HepG2 (cell line): ENCODE measurements at regions not wholly inside any gene's neighbourhood (a gene's known extent, or its start where the extent isn't known, plus 50 kb on each side); places are given as distances from the start of the nearest gene placed in this dataset.

Experiments used
- CTCF ChIP-seq: sonication (generic); formaldehyde crosslinking; IDR thresholded peaks from 2 replicates; pipeline ENCODE4 v1.5.0; 2020; ENCODE audit warnings: mild to moderate bottlenecking, missing genetic modification reagents, moderate library complexity
- EP300 ChIP-seq, 3 experiments: sonication (generic) in 1 of 3; formaldehyde crosslinking in 1 of 3; IDR thresholded peaks; 2 replicates each; pipeline versions ENCODE4 v1.5.1 to v1.6.1; 2011 to 2020; ENCODE audit warnings: low read depth in 2 of 3, low read length in 2 of 3, borderline replicate concordance in 1 of 3, improper control_type of control experiment in 1 of 3, mild to moderate bottlenecking in 1 of 3, missing genetic modification reagents in 1 of 3, moderate library complexity in 1 of 3

- TF ChIP-seq EP300 (IDR thresholded peaks at IDR 0.05; ENCODE audit: low read depth in 2 of 2, low read length in 2 of 2) = no peak
- no peak for TF ChIP-seq EP300 (CRISPR knock-in tag; IDR thresholded peaks at IDR 0.05; ENCODE audit: borderline replicate concordance)
- TF ChIP-seq CTCF = no peak
Observed at GRCh38 chr3:132980102-132980501, 58.1 kb upstream of the TMEM108 start.
